GM12878 (cell line): ENCODE measurements at regions not wholly inside any gene's neighbourhood (a gene's known extent, or its start where the extent isn't known, plus 50 kb on each side); places are given as distances from the start of the nearest gene placed in this dataset.

Source experiments
- ATAC-seq: fragments of 200-7000 bp; cut with Tn5 transposase; 3 replicates; pipeline ENCODE4 v1.9.1; 2020; ENCODE audit warnings: mild to moderate bottlenecking, moderate library complexity
- BruUV-seq: library from RNA; stranded (reverse); fragments of 400-500 nt; replicated peaks from 2 replicates; lab custom pipeline; 2021; lab: Mats Ljungman, UMichigan
- CTCF ChIA-PET: fragments of 300-600 bp; sonication (Branson Sonifier 250); formaldehyde crosslinking; extraction: SDS; loops from one replicate; lab custom pipeline; 2021; ENCODE audit warnings: inconsistent platforms; lab: Yijun Ruan, JAX
- POLR2A ChIA-PET: fragments of 350-600 bp; formaldehyde crosslinking; extraction: SDS; loops from one replicate; lab custom pipeline; 2021; ENCODE audit warnings: inconsistent platforms; lab: Charles Lee
- RAD21 ChIA-PET: fragments of 300-600 bp; sonication (Branson Sonifier 250); formaldehyde crosslinking; loops from one replicate; lab custom pipeline; 2023; ENCODE audit warnings: antibody characterized with exemption; ENCODE audit not compliant: unreplicated experiment; lab: Charles Lee
- SMC1A ChIA-PET: fragments of 300-600 bp; sonication (Branson Sonifier 250); formaldehyde crosslinking; loops from one replicate; lab custom pipeline; 2023; ENCODE audit not compliant: unreplicated experiment, uncharacterized antibody; lab: Charles Lee
- DNase-seq: peaks from one replicate; pipeline ENCODE4 v3.0.0-alpha.2; 2011; ENCODE audit warnings: low read depth, low spot score
- FAIRE-seq: peaks from 3 replicates; lab custom pipeline; 2011; peaks lifted over from hg19 to GRCh38; lab: Jason Lieb, UNC
- H2AFZ ChIP-seq: 2 replicates; pipeline ENCODE4 v1.6.0; 2011; ENCODE audit warnings: low read depth, low read length, control low read depth; ENCODE audit not compliant: control insufficient read depth
- H3K27ac ChIP-seq: 2 replicates; pipeline ENCODE4 v1.5.1; 2011; ENCODE audit warnings: control low read depth; ENCODE audit not compliant: control insufficient read depth, insufficient read depth
- H3K27me3 ChIP-seq, 2 experiments: replicated peaks in 1 of 2; 2 replicates each; pipeline versions ENCODE4 v1.6.0 to v1.6.1; 2011; ENCODE audit warnings: low read length in 1 of 2; ENCODE audit not compliant: control insufficient read depth in 2 of 2, insufficient read depth in 2 of 2
- H3K36me3 ChIP-seq, 2 experiments: 2 replicates each; pipeline ENCODE4 v1.5.1; 2011; ENCODE audit warnings: low read length in 1 of 2; ENCODE audit not compliant: control insufficient read depth in 2 of 2, insufficient read depth in 2 of 2
- H3K4me1 ChIP-seq: 2 replicates; pipeline ENCODE4 v1.6.1; 2011; ENCODE audit warnings: mild to moderate bottlenecking, low read length, moderate library complexity, mixed read lengths; ENCODE audit not compliant: control insufficient read depth, insufficient read depth
- H3K4me2 ChIP-seq: 2 replicates; pipeline ENCODE4 v1.6.0; 2011; ENCODE audit warnings: control low read depth; ENCODE audit not compliant: control insufficient read depth, insufficient read depth
- H3K4me3 ChIP-seq: fragments of 200-600 bp; sonication (generic); 2 replicates; pipeline ENCODE4 v1.5.1; 2016
- H3K79me2 ChIP-seq: 2 replicates; pipeline ENCODE4 v1.6.0; 2011; ENCODE audit warnings: low read length; ENCODE audit not compliant: control insufficient read depth, insufficient read depth
- H3K9ac ChIP-seq: 2 replicates; pipeline ENCODE4 v1.8.0; 2011; ENCODE audit warnings: low read length, control low read depth, mixed read lengths; ENCODE audit not compliant: control insufficient read depth, insufficient read depth
- H3K9me3 ChIP-seq: replicated peaks from 3 replicates; pipeline ENCODE4 v1.5.1; 2011; ENCODE audit warnings: mild to moderate bottlenecking, low read length; ENCODE audit not compliant: control insufficient read depth, insufficient read depth
- H4K20me1 ChIP-seq: 2 replicates; pipeline ENCODE4 v1.6.0; 2011; ENCODE audit not compliant: control insufficient read depth, insufficient read depth
- CUX1 ChIP-seq: IDR thresholded peaks from 2 replicates; pipeline ENCODE4 v1.6.1; 2012; ENCODE audit warnings: improper control_type of control experiment, low read depth, low read length; ENCODE audit not compliant: insufficient replicate concordance
- EED ChIP-seq: sonication (generic); IDR thresholded peaks from 2 replicates; pipeline ENCODE4 v1.6.1; 2016; ENCODE audit warnings: antibody characterized with exemption, low read depth
- FOXK2 ChIP-seq: fragments of 450-650 bp; IDR thresholded peaks from 2 replicates; pipeline ENCODE4 v1.6.1; 2017; ENCODE audit warnings: mild to moderate bottlenecking, moderate library complexity
- GABPA ChIP-seq: IDR thresholded peaks from 2 replicates; pipeline ENCODE4 v1.6.1; 2014; ENCODE audit warnings: antibody characterized with exemption, low read depth, mild to moderate bottlenecking, inconsistent platforms
- JUNB ChIP-seq: IDR thresholded peaks from 2 replicates; pipeline ENCODE4 v1.6.1; 2016; ENCODE audit warnings: antibody characterized with exemption, mild to moderate bottlenecking
- KDM1A ChIP-seq: fragments of 200-600 bp; sonication (generic); IDR thresholded peaks from 2 replicates; pipeline ENCODE4 v1.6.1; 2016; ENCODE audit warnings: borderline replicate concordance
- MTA3 ChIP-seq: IDR thresholded peaks from 2 replicates; pipeline ENCODE4 v1.6.1; 2012; ENCODE audit warnings: low read length, inconsistent platforms, borderline replicate concordance
- MYC ChIP-seq: IDR thresholded peaks from 2 replicates; pipeline ENCODE4 v1.6.1; 2011; ENCODE audit warnings: mild to moderate bottlenecking, low read length, moderate library complexity, inconsistent platforms; ENCODE audit not compliant: insufficient read depth, insufficient replicate concordance, insufficient read length, severe bottlenecking
- PBX3 ChIP-seq: IDR thresholded peaks from 2 replicates; pipeline ENCODE4 v1.6.1; 2011; ENCODE audit warnings: mild to moderate bottlenecking, low read depth, low read length, moderate library complexity; ENCODE audit not compliant: insufficient replicate concordance
- RUNX3 ChIP-seq: IDR thresholded peaks from 2 replicates; pipeline ENCODE4 v1.6.1; 2012; ENCODE audit warnings: low read length, inconsistent platforms
- SMARCA5 ChIP-seq: fragments of 450-650 bp; IDR thresholded peaks from 2 replicates; pipeline ENCODE4 v1.6.1; 2017; ENCODE audit warnings: mild to moderate bottlenecking
- TCF7 ChIP-seq: IDR thresholded peaks from 2 replicates; pipeline ENCODE4 v1.6.1; 2014; ENCODE audit warnings: antibody characterized with exemption, borderline replicate concordance
- ZBTB4 ChIP-seq: fragments of 450-650 bp; formaldehyde crosslinking; IDR thresholded peaks from 2 replicates; pipeline ENCODE4 v1.4.0; 2022; ENCODE audit warnings: mild to moderate bottlenecking, moderate library complexity
- ZNF207 ChIP-seq: fragments of 450-650 bp; IDR thresholded peaks from 2 replicates; pipeline ENCODE4 v1.6.1; 2014; ENCODE audit warnings: antibody characterized with exemption, mild to moderate bottlenecking, borderline replicate concordance
- ZNF622 ChIP-seq: fragments of 450-650 bp; IDR thresholded peaks from 2 replicates; pipeline ENCODE4 v1.6.1; 2017; ENCODE audit warnings: mild to moderate bottlenecking, inconsistent platforms
- WGBS: methylation state at CpG from one replicate; pipeline ENCODE4 v1.1.6; 2016; ENCODE audit warnings: low lambda C conversion rate; ENCODE audit not compliant: insufficient replicate concordance, insufficient coverage; ENCODE audit errors: missing lambda C conversion rate; 5-methylcytosine and 5-hydroxymethylcytosine counted together
- in situ Hi-C: fragments of 300-500 bp; cut with MboI; formaldehyde crosslinking; loops from 9 replicates; pipeline ENCODE4 v1.14.3; 2018; ENCODE audit warnings: mixed read lengths
- intact Hi-C: fragments of 100-400 bp; cut with micrococcal nuclease; formaldehyde crosslinking; loops from one replicate; pipeline ENCODE4 v1.14.2; 2022; ENCODE audit not compliant: unreplicated experiment

GRCh38 chr14:97624985-97625384, 827.8 kb downstream of the VRK1 start:
- RAD21 ChIA-PET: interaction anchor here (1.0 to 2.0 kb wide), 4 partner anchors 11 to 242 kb away, joined by 3 to 7 read pairs (median 4); no protein-coding TSS in a partner anchor
- H3K4me3 ChIP-seq: no peak overlapping the region
- CTCF ChIA-PET: interaction anchor here (0.8 to 2.0 kb wide), 7 partner anchors 8 to 325 kb away, joined by 3 to 14 read pairs (median 4); no protein-coding TSS in a partner anchor
- H2AFZ ChIP-seq: no peak overlapping the region
- H3K4me2 ChIP-seq: no peak overlapping the region
- H3K9ac ChIP-seq: no peak overlapping the region
- H3K79me2 ChIP-seq: no peaks in the 10 kb centered on the region
- H3K9me3 ChIP-seq: no peaks in the 10 kb centered on the region
- H3K27ac ChIP-seq: no peak overlapping the region
- intact Hi-C loops (loop anchor here (10.0 kb wide), 2 partner anchors 190 to 320 kb away; no protein-coding TSS in a partner anchor), in situ Hi-C loops (no loop called here)
- no peak for DNase-seq
- H3K36me3 ChIP-seq: no peaks in the 10 kb centered on the region
- H4K20me1 ChIP-seq: no peaks in the 10 kb centered on the region
- POLR2A ChIA-PET: interaction anchor here (1.8 kb wide), 1 partner anchor 10 kb away, joined by 8 read pairs; no protein-coding TSS in a partner anchor
- ATAC-seq: peak; percentile 54
- FAIRE-seq: no peak
- BruUV-seq: no TSS peak
- H3K27me3 ChIP-seq: no peaks in the 10 kb centered on the region
- WGBS: 0% methylated on average over 1 of the region's 1 CpG
- SMC1A ChIA-PET: interaction anchor here (0.7 to 2.0 kb wide), 10 partner anchors 9 to 188 kb away, joined by 3 to 9 read pairs (median 4); no protein-coding TSS in a partner anchor
- no peaks in the 10 kb centered on the region; the same call in 1 of the 2 replicates for H3K4me1 ChIP-seq
- TF ChIP-seq SMARCA5 (no peak), FOXK2 (no peak), MTA3 (no peak), PBX3 (no peak), TCF7 (no peak), JUNB (peak; percentile 34; the same call in 1 of the 2 replicates), ZNF622 (no peak), MYC (no peak), EED (no peak), RUNX3 (0 out of 2 replicates have a peak, but pooled peaks have one; percentile 9), ZNF207 (no peak), KDM1A (no peak), GABPA (no peak), CUX1 (no peak), ZBTB4 (CRISPR knock-in tag) (no peak)
